ENCODE measurements at regions not wholly inside any gene's neighbourhood (a gene's known extent, or its start where the extent isn't known, plus 50 kb on each side); places are given as distances from the start of the nearest gene placed in this dataset.

GRCh38 chr2:42893047-42893758 lies 100.8 kb upstream of the HAAO start:
- Histone ChIP-seq H3K4me3 (ENCODE audit: low read length) (no peak overlapping the region), H3K9me3 (ENCODE audit: control insufficient read depth, low read depth, low read length) (no peaks in the 10 kb centered on the region)
- WGBS (ENCODE audit: insufficient coverage, low lambda C conversion rate), result no CpG with 5 or more reads among the region's 5 CpGs

DNA sequence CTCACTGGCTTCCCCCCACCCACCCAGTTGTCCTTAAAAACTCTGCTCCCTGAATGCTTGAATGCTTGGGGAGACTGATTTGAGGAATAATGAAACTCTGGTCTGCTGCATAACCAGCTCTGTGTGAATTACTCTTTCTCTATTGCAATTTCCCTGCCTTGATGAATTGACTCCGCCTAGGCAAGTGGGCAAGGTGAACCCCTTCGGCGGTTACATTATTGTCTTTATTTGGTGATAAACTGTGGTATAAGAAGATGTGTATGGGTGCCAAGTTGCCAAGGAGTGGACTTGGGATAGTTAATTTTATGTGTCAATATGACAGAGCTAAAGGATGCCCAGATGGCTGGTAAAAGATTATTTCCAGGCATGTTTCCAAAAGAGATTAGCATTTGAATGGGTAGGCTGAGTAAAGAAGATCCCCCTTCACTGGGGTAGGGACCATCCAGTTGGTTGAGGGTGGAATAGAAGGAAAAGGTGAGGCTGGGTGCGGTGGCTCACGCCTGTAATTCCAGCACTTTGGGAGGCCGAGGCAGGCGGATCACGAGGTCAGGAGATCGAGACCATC lies 98.5 kb upstream of the HAAO start:
- H3K9me3 ChIP-seq (ENCODE audit: control insufficient read depth, low read depth, low read length), result no peaks in the 10 kb centered on the region
- H3K4me3 ChIP-seq (ENCODE audit: low read length), result no peak overlapping the region
- H3K36me3 ChIP-seq (ENCODE audit: control insufficient read depth, insufficient read depth, low read length), result no peaks in the 10 kb centered on the region
- no CpG with 5 or more reads among the region's 9 CpGs for WGBS (ENCODE audit: insufficient coverage, low lambda C conversion rate)
- no peak overlapping the region for H3K27ac ChIP-seq (ENCODE audit: low read length)
- H3K4me1 ChIP-seq (ENCODE audit: control insufficient read depth, insufficient read depth, low read length), result no peaks in the 10 kb centered on the region
- no peak for DNase-seq
- no peaks in the 10 kb centered on the region for H3K27me3 ChIP-seq (ENCODE audit: control insufficient read depth, insufficient read depth, low read length)

More at GRCh38 chr2:42893047-42893758, 100.8 kb upstream of the HAAO start:
- H3K27ac ChIP-seq (ENCODE audit: low read length), result no peak overlapping the region
- H3K4me1 ChIP-seq (ENCODE audit: control insufficient read depth, insufficient read depth, low read length), result no peaks in the 10 kb centered on the region
- H3K27me3 ChIP-seq (ENCODE audit: control insufficient read depth, insufficient read depth, low read length), result no peaks in the 10 kb centered on the region
- H3K36me3 ChIP-seq (ENCODE audit: control insufficient read depth, insufficient read depth, low read length), result no peaks in the 10 kb centered on the region
- no peak for DNase-seq

DNA sequence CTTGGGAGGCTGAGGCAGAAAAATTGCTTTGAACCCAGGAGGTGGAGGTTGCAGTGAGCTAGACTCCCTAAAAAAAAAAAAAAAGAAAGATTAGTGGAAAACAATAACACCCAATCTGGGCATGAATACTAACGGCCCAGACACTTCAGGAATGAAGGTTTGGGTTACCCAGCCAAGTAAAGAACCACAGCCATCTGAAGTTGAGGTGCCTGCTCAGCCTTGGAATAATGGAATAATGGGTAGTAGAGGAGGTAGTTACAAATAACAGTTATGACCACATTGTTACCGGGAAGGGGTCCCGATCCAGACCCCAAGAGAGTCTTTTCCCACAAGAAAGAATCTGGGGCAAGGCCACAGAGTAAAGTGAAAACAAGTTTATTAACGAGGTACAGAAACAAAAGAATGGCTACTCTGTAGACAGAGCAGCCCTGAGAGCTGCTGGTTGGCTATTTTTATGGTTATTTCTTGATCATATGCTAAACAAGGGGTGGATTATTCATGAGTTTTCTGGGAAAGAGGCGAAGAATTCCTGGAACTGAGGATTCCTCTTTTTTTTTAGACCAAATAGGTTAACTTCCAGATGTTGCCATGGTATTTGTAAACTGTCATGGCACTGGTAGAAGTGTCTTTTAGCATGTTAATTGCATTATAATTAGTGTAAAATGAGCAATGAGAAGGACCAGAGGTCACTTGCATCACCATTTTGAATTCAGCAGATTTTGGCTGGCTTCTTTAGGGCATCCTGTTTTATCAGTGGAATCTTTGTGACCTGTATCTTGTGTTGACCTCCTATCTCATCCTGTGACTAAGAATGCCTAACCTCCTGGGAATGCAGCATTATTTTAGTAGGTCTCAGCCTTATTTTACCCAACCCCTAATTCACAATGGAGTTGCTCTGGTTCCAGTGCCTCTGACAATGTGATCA lies 96.2 kb upstream of the HAAO start:
- H3K4me3 ChIP-seq (ENCODE audit: low read length), result no peak overlapping the region
- no peak overlapping the region for H3K27ac ChIP-seq (ENCODE audit: low read length)
- 100% methylated on average over 2 of the region's 5 CpGs for WGBS (ENCODE audit: insufficient coverage, low lambda C conversion rate)
- DNase-seq, result no peak
- H3K27me3 ChIP-seq (ENCODE audit: control insufficient read depth, insufficient read depth, low read length), result no peaks in the 10 kb centered on the region
- H3K9me3 ChIP-seq (ENCODE audit: control insufficient read depth, low read depth, low read length), result no peaks in the 10 kb centered on the region
- no peaks in the 10 kb centered on the region for H3K4me1 ChIP-seq (ENCODE audit: control insufficient read depth, insufficient read depth, low read length)
- no peaks in the 10 kb centered on the region for H3K36me3 ChIP-seq (ENCODE audit: control insufficient read depth, insufficient read depth, low read length)

DNA sequence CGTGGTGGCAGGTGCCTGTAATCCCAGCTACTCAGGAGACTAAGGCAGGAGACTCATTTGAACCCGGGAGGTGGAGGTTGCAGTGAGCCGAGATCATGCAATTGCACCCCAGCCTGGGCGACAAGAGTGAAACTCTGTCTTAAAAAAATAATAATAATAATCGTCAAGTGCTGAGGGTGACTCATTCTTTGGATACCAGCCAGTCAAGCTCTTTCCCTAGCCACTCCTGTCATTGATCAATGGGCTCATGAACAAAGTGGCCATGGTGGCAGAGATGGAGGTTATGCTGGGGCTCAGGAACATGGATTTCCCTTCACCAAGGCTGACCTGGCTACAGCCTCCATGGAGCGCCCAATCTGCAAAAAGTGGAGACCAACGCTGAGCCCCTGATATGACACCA lies 94.5 kb upstream of the HAAO start:
- H3K9me3 ChIP-seq (ENCODE audit: control insufficient read depth, low read depth, low read length), result no peaks in the 10 kb centered on the region
- H3K4me3 ChIP-seq (ENCODE audit: low read length), result no peak overlapping the region
- no CpG with 5 or more reads among the region's 7 CpGs for WGBS (ENCODE audit: insufficient coverage, low lambda C conversion rate)
- H3K4me1 ChIP-seq (ENCODE audit: control insufficient read depth, insufficient read depth, low read length), result no peaks in the 10 kb centered on the region
- H3K27me3 ChIP-seq (ENCODE audit: control insufficient read depth, insufficient read depth, low read length), result no peaks in the 10 kb centered on the region
- no peak for DNase-seq
- no peak overlapping the region for H3K27ac ChIP-seq (ENCODE audit: low read length)
- no peaks in the 10 kb centered on the region for H3K36me3 ChIP-seq (ENCODE audit: control insufficient read depth, insufficient read depth, low read length)

DNA sequence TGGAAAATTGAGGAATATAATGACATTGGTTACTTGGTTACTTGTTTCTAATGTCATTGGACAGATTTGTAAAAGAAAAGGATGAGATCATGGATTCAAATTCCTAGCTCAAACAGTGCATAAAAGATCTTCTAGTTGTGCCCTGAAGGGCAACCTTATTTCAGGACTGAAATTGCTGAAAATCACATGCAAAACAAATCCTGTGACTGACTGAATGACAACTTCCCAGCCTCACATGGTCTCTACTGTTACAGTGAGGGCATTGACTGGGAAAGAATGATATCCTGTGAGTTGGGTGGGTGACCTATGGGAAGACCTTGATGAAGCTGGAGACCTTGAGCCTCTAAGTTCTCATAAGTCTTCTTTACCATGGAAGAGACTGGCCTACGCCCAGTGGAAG lies 90.4 kb upstream of the HAAO start:
- H3K27ac ChIP-seq (ENCODE audit: low read length), result no peak overlapping the region
- no peak for DNase-seq
- no peaks in the 10 kb centered on the region for H3K9me3 ChIP-seq (ENCODE audit: control insufficient read depth, low read depth, low read length)
- H3K4me1 ChIP-seq (ENCODE audit: control insufficient read depth, insufficient read depth, low read length), result peaks cover 3% of the 10 kb centered on the region
- H3K36me3 ChIP-seq (ENCODE audit: control insufficient read depth, insufficient read depth, low read length), result no peaks in the 10 kb centered on the region
- WGBS (ENCODE audit: insufficient coverage, low lambda C conversion rate), result no CpG with 5 or more reads among the region's 1 CpG
- H3K27me3 ChIP-seq (ENCODE audit: control insufficient read depth, insufficient read depth, low read length), result no peaks in the 10 kb centered on the region
- H3K4me3 ChIP-seq (ENCODE audit: low read length), result no peak overlapping the region

DNA sequence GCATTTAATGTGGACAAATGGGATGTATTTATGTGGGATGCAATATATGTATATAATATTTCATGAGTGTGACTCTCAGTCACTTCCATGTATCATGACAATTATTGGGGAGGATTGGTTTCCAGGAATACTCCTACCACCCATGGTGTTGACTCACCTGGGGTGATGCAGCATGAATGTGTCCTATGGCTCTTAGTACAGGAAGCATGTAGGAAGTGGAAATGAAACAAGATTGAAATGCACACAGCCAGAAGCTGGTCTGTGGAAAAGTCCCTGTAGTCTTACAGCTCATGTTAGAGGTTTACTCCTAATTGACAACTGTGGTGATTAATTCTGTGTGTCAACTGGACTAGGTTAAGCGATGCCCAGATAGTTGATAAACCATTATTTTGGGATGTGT lies 89.3 kb upstream of the HAAO start:
- no peaks in the 10 kb centered on the region for H3K36me3 ChIP-seq (ENCODE audit: control insufficient read depth, insufficient read depth, low read length)
- WGBS (ENCODE audit: insufficient coverage, low lambda C conversion rate), result no CpG with 5 or more reads among the region's 1 CpG
- no peaks in the 10 kb centered on the region for H3K27me3 ChIP-seq (ENCODE audit: control insufficient read depth, insufficient read depth, low read length)
- DNase-seq, result no peak
- peaks cover 3% of the 10 kb centered on the region for H3K4me1 ChIP-seq (ENCODE audit: control insufficient read depth, insufficient read depth, low read length)
- H3K9me3 ChIP-seq (ENCODE audit: control insufficient read depth, low read depth, low read length), result no peaks in the 10 kb centered on the region
- no peak overlapping the region for H3K27ac ChIP-seq (ENCODE audit: low read length)
- no peak overlapping the region for H3K4me3 ChIP-seq (ENCODE audit: low read length)

DNA sequence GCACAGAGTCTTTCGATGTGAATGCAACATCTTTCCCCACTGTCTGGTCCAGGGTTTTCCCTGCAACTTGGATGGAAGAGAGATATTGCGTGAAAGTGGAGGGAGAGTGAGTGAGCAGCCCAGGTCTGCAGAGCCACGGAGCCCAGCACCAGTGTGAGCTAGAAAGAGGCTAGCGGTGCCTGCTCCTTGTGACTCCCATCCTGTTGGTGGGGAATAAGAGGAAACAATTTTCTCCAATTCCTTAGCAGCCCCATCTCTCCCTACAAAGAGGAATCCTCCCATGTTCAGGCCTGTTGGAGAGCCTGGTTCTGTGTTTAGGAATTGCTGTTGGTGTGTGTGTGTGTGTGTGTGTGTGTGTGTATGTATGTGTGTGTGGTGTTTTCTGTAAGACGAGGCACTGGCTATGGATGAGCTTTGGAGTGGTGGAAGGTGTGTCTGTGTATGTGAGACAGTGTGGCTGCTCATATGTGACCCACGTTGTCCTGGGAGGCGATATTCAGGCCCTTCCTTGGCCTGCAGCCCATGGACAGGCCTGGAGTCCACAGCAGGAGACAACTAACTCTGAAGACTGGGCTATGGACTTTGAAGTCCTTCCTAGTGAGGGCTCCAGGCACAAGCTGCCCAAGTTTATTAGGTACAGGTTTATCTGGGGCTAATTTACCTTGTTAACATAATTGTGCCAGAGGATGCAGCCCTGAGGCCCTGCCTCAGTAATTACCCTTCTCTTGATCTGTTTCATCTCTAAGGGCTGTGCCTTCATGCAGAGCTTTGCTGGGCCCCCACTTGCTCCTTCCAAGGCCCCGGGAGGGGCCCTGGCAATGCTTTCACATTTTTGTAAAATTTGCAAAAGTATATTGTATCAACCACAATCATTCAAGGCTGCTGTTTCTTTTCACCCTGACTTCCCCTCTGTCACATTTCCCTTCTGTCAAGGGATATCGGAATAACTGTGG lies 88.6 kb upstream of the HAAO start:
- H3K36me3 ChIP-seq (ENCODE audit: control insufficient read depth, insufficient read depth, low read length), result no peaks in the 10 kb centered on the region
- H3K9me3 ChIP-seq (ENCODE audit: control insufficient read depth, low read depth, low read length), result no peaks in the 10 kb centered on the region
- peaks cover 3% of the 10 kb centered on the region for H3K4me1 ChIP-seq (ENCODE audit: control insufficient read depth, insufficient read depth, low read length)
- H3K27ac ChIP-seq (ENCODE audit: low read length), result no peak overlapping the region
- no peak for DNase-seq
- H3K4me3 ChIP-seq (ENCODE audit: low read length), result no peak overlapping the region
- no peaks in the 10 kb centered on the region for H3K27me3 ChIP-seq (ENCODE audit: control insufficient read depth, insufficient read depth, low read length)
- no CpG with 5 or more reads among the region's 9 CpGs for WGBS (ENCODE audit: insufficient coverage, low lambda C conversion rate)

- Histone ChIP-seq H3K9me3 (ENCODE audit: control insufficient read depth, low read depth, low read length) (no peaks in the 10 kb centered on the region), H3K27me3 (ENCODE audit: control insufficient read depth, insufficient read depth, low read length) (no peaks in the 10 kb centered on the region), H3K27ac (ENCODE audit: low read length) (no peak overlapping the region), H3K36me3 (ENCODE audit: control insufficient read depth, insufficient read depth, low read length) (no peaks in the 10 kb centered on the region), H3K4me3 (ENCODE audit: low read length) (no peak overlapping the region), H3K4me1 (ENCODE audit: control insufficient read depth, insufficient read depth, low read length) (peaks cover 7% of the 10 kb centered on the region)
- WGBS (ENCODE audit: insufficient coverage, low lambda C conversion rate), result no CpG with 5 or more reads among the region's 18 CpGs
- no peak for DNase-seq
Observed at GRCh38 chr2:42879913-42880737, 87.7 kb upstream of the HAAO start.

- Histone ChIP-seq H3K4me3 (ENCODE audit: low read length) (no peak overlapping the region), H3K4me1 (ENCODE audit: control insufficient read depth, insufficient read depth, low read length) (peaks cover 7% of the 10 kb centered on the region), H3K27me3 (ENCODE audit: control insufficient read depth, insufficient read depth, low read length) (no peaks in the 10 kb centered on the region), H3K9me3 (ENCODE audit: control insufficient read depth, low read depth, low read length) (no peaks in the 10 kb centered on the region), H3K27ac (ENCODE audit: low read length) (no peak overlapping the region), H3K36me3 (ENCODE audit: control insufficient read depth, insufficient read depth, low read length) (no peaks in the 10 kb centered on the region)
- WGBS (ENCODE audit: insufficient coverage, low lambda C conversion rate), result no CpG with 5 or more reads among the region's 6 CpGs
- no peak for DNase-seq
Observed at GRCh38 chr2:42879121-42879705, 86.8 kb upstream of the HAAO start.

All from large intestine (tissue), 3 donors.